ENCODE measurements at regions not wholly inside any gene's neighbourhood (a gene's known extent, or its start where the extent isn't known, plus 50 kb on each side); places are given as distances from the start of the nearest gene placed in this dataset.

- H3K4me3 ChIP-seq = no peak overlapping the region
- no peak overlapping the region for H3K27ac ChIP-seq
These were observed 134.5 kb upstream of the DDX18 start for GRCh38 chr2:117679952-117680351.

GRCh38 chr2:117684919-117685318 is 129.6 kb upstream of the DDX18 start:
- Histone ChIP-seq H3K4me3 (no peak overlapping the region), H3K27ac (no peak overlapping the region)

GRCh38 chr2:117686699-117687098 is 127.8 kb upstream of the DDX18 start:
- no peak overlapping the region for H3K27ac ChIP-seq

DNA sequence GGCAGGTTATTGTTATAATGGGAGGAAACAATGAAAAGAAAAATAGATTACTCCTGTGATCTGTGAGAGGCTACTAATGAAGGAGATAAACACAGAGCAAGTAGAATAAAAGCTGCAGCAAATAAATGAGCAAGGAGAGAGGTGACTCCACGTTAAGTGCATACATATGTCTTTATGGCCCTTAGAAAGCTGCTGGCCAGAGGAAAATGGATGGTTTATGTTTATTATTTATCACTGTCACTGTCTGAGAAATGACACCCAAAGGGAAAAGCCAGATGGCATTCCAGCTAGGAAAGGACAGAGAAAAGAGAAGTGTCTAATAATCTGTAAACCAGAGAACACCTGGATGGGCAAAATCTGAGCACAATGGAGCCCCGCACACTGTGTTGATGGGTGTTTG is 122.9 kb upstream of the DDX18 start:
- Histone ChIP-seq H3K4me3 (no peak overlapping the region), H3K27ac (no peak overlapping the region)

More at GRCh38 chr2:117686699-117687098, 127.8 kb upstream of the DDX18 start:
- H3K4me3 ChIP-seq = no peak overlapping the region

- no peak overlapping the region for H3K27ac ChIP-seq
- H3K4me3 ChIP-seq = no peak overlapping the region
These were observed 122.3 kb upstream of the DDX18 start for GRCh38 chr2:117692001-117692763.

DNA sequence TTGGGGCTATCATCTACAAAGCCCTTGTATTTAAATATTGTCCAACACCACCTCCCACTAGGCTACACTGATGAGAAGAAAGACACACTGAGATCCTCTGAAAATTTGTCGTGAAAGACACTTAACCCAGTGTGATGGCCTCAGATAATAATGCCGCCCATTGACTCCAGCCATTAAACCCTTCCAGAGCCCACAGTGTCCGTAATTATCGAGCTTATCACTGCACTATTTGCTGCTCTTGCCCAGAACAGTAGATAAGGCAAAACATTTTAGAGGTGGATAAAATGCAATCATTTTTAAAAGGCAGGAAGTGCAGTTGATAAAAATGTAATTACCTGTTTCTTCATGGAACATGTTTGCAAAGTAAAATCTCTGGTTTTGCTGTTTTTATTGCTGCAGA is 121.3 kb upstream of the DDX18 start:
- Histone ChIP-seq H3K27ac (no peak overlapping the region), H3K4me3 (no peak overlapping the region)

DNA sequence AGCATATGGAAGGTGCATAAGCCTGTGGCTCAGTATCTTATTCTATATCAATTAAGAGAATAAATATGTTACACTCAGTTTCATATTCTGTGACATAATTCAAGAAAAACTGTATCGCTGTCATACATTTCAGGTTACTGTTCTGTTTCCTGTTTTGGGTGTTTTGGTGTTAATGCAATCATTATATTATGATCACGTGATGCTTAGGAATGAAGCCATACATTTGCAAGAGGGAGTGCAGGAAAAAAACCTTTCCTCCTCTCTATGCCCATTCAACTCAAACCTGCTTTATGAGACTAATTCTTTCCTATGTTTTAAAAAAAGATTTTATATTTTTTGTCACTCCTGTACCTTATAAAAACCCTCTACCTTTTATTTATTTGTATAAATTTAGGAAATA is 120.8 kb upstream of the DDX18 start:
- Histone ChIP-seq H3K4me3 (no peak overlapping the region), H3K27ac (no peak overlapping the region)

DNA sequence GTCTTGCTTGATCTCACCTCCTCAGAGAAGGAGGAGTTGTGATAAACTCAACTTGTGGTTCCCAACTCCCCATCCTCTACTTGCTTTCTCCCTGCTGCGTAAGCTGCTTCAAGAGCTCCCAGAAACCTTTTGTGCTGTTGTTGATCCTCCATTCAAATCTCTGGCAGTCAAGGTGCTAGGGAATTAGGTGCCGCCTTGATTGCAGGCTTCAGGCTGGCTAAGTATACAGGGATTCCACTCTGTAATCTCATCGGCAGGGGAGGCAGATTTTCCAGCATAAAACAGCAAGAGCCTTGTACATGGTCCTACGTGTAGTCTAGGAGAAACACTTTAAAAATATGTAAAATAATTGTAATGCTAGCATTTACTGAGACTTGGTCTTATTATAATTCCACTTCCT is 116.2 kb upstream of the DDX18 start:
- H3K4me3 ChIP-seq = no peak overlapping the region
- no peak overlapping the region for H3K27ac ChIP-seq

GRCh38 chr2:117698819-117699218 is 115.7 kb upstream of the DDX18 start:
- Histone ChIP-seq H3K4me3 (no peak overlapping the region), H3K27ac (no peak overlapping the region)

DNA sequence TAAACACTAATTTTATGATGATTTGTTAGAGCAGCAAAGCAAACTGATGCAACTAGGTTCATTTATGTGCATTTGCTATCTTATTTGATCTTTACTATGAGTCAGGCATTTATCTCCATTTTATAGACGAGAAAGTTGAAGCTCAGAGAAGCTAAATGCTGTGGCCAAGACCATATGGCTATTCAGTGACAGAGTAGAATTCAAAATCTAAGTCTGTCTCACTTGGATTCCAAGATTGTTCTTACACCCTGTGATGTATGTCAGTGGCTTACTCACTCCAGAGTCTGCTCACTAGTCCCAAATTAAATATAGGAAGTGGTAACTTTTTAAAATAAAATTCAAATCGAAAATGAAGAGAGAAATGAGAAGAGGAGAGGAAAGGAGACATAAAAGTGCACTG is 114.0 kb upstream of the DDX18 start:
- no peak overlapping the region for H3K27ac ChIP-seq
- no peak overlapping the region for H3K4me3 ChIP-seq

DNA sequence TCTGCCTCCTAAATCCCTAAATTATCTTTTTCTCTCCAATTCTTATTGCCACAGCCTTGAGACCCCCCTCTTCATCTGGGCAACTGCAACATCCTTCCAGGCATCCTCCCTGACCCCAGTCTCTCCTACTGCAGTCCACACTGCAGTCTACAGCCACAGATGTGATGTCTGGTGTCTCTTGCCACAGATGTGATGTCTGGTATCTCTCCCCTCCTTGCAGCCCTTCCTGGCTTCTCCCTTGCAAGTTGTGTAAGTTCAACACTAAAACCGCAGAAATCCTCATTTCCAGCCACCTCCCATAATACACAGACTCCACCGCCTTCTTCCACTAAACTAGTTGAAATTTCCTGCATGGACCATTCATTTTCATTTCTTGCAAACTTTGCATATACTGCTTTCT is 113.1 kb upstream of the DDX18 start:
- Histone ChIP-seq H3K4me3 (no peak overlapping the region), H3K27ac (no peak overlapping the region)

DNA sequence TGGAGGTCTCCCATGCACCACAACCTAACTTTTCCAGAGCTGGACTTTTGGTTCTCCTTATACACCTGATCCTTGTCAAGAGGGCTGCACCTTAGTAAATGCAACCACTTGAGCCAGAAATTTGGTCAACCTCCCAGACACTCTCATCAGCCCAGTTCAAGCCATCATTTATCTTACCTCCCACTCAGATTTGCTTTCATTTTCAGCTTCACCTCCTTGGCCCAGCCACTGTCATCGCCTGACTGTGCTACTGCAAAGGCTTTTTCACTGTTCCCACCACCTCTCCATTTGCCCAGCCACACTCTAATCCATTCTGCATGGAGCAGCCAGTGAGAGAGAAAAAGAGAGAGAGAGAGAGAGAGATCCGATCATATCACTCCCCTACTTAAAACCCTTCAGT is 112.4 kb upstream of the DDX18 start:
- no peak overlapping the region for H3K4me3 ChIP-seq
- H3K27ac ChIP-seq = no peak overlapping the region

DNA sequence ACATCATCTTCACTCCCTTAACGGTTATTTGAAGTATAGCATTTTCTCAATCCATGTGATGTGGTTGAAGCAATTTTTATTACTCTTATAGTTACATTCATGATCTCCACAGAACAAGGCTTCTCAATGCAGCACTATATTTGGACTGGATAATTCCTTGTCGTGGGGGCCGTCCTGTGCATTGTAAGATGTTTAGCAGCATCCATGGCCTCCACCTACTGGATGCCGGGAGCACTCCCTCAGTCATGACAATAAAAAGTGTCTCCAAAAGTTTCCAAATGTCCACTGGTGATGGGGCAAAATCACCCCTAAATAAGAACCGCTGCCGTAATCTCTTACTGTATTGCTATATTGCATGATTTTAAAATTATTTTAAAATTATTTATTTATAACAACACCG is 110.6 kb upstream of the DDX18 start:
- no peak overlapping the region for H3K27ac ChIP-seq
- no peak overlapping the region for H3K4me3 ChIP-seq

DNA sequence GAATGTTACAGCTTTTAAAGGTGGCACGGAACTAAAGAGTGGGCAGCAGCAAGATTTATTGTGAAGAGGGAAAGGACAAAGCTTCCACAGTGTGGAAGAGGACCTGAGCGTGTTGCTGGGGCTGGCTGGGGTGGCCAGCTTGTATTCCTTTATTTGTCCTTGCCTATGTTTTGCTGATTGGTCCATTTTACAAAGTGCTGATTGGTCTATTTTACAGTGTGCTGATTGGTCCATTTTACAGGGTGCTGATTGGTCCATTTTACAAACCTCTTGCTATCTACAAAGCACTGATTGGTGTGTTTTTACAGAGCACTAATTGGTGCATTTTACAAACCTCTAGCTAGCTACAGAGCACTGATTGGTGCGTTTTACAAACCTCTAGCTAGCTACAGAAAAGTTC is 109.7 kb upstream of the DDX18 start:
- Histone ChIP-seq H3K27ac (no peak overlapping the region), H3K4me3 (no peak overlapping the region)

DNA sequence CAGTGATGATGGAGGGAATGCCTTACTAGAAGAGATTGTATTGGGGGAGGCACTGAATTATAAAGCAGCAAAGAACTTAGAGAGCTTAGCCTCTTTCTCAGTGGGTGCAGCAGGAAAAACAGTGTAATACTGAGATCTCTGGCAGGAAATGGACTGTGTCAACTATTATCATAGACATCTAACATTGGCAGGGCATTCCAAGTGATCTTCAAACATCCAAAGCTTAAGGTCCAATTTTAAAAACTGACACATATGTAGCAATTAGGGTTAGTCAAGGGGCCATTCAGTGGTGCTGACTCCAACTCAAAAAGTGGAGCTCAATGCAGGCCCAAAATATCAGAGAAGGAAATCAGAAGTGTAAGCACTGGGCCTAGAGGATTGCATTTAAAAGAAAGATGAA is 106.6 kb upstream of the DDX18 start:
- no peak overlapping the region for H3K27ac ChIP-seq
- H3K4me3 ChIP-seq = no peak overlapping the region

DNA sequence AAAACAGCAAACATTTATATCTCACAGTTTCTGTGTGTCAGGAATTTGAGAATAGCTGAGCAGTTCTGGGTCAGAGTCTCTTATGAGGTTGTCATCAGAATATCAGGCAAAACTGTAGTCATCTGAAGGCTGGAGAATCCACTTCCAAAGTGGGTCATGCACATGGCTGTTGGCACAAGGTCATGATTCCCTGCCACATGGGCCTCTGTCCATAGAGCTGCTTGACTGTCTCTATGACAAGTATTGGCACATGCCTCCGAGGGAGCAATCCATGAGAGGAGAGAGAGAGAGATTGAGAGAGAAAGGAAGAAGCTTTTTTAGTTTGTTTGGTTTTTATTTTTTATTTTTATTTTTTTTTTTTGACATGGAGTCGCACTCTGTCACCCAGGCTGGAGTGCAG is 101.8 kb upstream of the DDX18 start:
- H3K27ac ChIP-seq = no peak overlapping the region
- no peak overlapping the region for H3K4me3 ChIP-seq

DNA sequence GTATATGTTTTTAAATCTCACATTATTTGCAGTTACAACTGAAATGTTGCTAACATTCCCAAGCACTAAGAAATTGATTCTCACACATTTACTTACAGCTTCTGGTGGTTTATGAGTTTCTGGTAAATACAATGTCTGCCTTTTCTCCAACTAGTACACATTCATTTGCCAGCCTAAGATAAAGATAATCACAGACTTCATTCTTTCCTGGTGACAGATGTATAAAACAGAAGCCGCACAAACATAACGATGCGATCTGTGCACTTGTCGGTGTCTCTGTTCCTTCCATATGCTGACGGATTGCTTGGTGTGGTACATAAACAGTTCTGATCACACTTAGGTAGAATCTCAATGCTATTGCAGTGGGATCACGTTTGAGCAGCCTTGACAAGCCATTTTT is 100.4 kb upstream of the DDX18 start:
- Histone ChIP-seq H3K27ac (no peak overlapping the region), H3K4me3 (no peak overlapping the region)

DNA sequence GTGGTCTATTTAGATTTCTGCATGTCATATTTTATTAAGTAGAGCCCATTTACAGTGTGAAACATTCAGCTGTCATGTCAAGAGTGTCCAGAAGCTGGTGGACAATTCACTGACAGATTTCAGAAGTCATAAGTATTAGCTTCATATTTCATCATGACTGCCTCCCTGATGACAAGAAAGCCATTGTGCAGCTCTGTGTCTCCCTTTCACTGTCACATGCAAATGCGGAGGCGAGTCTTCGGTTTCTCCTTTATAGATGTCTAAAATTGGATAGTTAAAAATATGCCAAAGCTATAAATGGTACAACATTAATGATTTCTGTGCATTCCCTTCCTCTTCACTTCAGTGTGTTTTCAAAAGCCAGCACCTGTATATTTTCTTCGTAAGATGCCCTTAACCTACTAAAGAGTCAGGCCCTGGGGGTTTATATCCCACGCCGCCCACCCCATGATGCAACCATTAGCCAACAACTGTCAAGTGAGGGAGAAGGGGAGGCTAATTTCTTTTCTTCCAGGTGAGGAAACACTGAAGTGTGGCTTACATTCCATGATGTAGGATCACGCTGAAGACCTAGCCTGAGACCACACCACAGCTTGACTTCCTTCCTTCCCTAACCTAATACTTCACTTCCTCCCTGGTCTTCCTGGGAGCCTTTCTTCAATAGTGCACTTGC is 99.6 kb upstream of the DDX18 start:
- Histone ChIP-seq H3K27ac (no peak overlapping the region), H3K4me3 (no peak overlapping the region)

GRCh38 chr2:117716505-117716904 is 98.0 kb upstream of the DDX18 start:
- Histone ChIP-seq H3K27ac (no peak overlapping the region), H3K4me3 (no peak overlapping the region)

- H3K27ac ChIP-seq = no peak overlapping the region
These were observed 97.4 kb upstream of the DDX18 start for GRCh38 chr2:117717072-117717471.

GRCh38 chr2:117718048-117718447 is 96.4 kb upstream of the DDX18 start:
- H3K27ac ChIP-seq = no peak overlapping the region
- H3K4me3 ChIP-seq = no peak overlapping the region

More at GRCh38 chr2:117717072-117717471, 97.4 kb upstream of the DDX18 start:
- no peak overlapping the region for H3K4me3 ChIP-seq

GRCh38 chr2:117720765-117721164 is 93.7 kb upstream of the DDX18 start:
- H3K4me3 ChIP-seq = no peak overlapping the region
- no peak overlapping the region for H3K27ac ChIP-seq

All from skin epidermis (tissue), 12 donors.